HG03095 (cell line): ENCODE measurements at regions not wholly inside any gene's neighbourhood (a gene's known extent, or its start where the extent isn't known, plus 50 kb on each side); places are given as distances from the start of the nearest gene placed in this dataset.

ENCODE experiments used
- ATAC-seq: cut with Tn5 transposase; IDR thresholded peaks from one replicate; pipeline ENCODE4 v1.9.1; 2021; ENCODE audit warnings: moderate library complexity; ENCODE audit not compliant: unreplicated experiment

GRCh38 chr14:87139299-87139698, 853.7 kb downstream of the GALC start:
- ATAC-seq, result no peak

GRCh38 chr14:87133073-87133801, 859.7 kb downstream of the GALC start:
- ATAC-seq, result no peak

GRCh38 chr14:87131879-87132278, 861.1 kb downstream of the GALC start:
- ATAC-seq, result no peak

GRCh38 chr14:87122166-87122565, 870.8 kb downstream of the GALC start:
- ATAC-seq, result no peak

- ATAC-seq, result no peak
Observed at GRCh38 chr14:87121716-87122115, 871.3 kb downstream of the GALC start.

GRCh38 chr14:87115234-87115633, 877.7 kb downstream of the GALC start:
- no peak for ATAC-seq

- no peak for ATAC-seq
Observed at GRCh38 chr14:87113286-87113685, 879.7 kb downstream of the GALC start.

- no peak for ATAC-seq
Observed at GRCh38 chr14:87111741-87112140, 881.2 kb downstream of the GALC start.

- ATAC-seq, result no peak
Observed at GRCh38 chr14:87111126-87111525, 881.9 kb downstream of the GALC start.

- no peak for ATAC-seq
Observed at GRCh38 chr14:87109271-87109670, 883.7 kb downstream of the GALC start.

- no peak for ATAC-seq
Observed at GRCh38 chr14:87108726-87109125, 884.3 kb downstream of the GALC start.

- no peak for ATAC-seq
Observed at GRCh38 chr14:87102811-87103378, 890.1 kb downstream of the GALC start.

GRCh38 chr14:87097015-87097414, 896.0 kb downstream of the GALC start:
- no peak for ATAC-seq

- ATAC-seq, result no peak
Observed at GRCh38 chr14:87094913-87095312, 898.1 kb downstream of the GALC start.

GRCh38 chr14:87088588-87088987, 904.4 kb downstream of the GALC start:
- no peak for ATAC-seq

- no peak for ATAC-seq
Observed at GRCh38 chr14:87087881-87088280, 905.1 kb downstream of the GALC start.

- ATAC-seq, result no peak
Observed at GRCh38 chr14:87084908-87085307, 908.1 kb downstream of the GALC start.

- no peak for ATAC-seq
Observed at GRCh38 chr14:87082917-87083316, 910.1 kb downstream of the GALC start.

GRCh38 chr14:87081004-87081403, 912.0 kb downstream of the GALC start:
- no peak for ATAC-seq

- no peak for ATAC-seq
Observed at GRCh38 chr14:87080146-87080545, 912.8 kb downstream of the GALC start.

GRCh38 chr14:87079416-87079815, 913.6 kb downstream of the GALC start:
- ATAC-seq, result no peak

GRCh38 chr14:87076922-87077321, 916.1 kb downstream of the GALC start:
- ATAC-seq, result no peak

- ATAC-seq, result no peak
Observed at GRCh38 chr14:87076146-87076545, 916.8 kb downstream of the GALC start.
